RPMI8226 (cell line): ENCODE measurements at regions not wholly inside any gene's neighbourhood (a gene's known extent, or its start where the extent isn't known, plus 50 kb on each side); places are given as distances from the start of the nearest gene placed in this dataset.

Experiments used
- DNase-seq: peaks from one replicate; pipeline ENCODE4 v3.0.0-alpha.2; 2015

GRCh38 chr4:151922306-151922705 is 161.5 kb upstream of the GATB start:
- DNase-seq, result no peak

GRCh38 chr4:151921811-151922210 is 161.0 kb upstream of the GATB start:
- no peak for DNase-seq

- no peak for DNase-seq
Observed at GRCh38 chr4:151921386-151921785, 160.6 kb upstream of the GATB start.

- DNase-seq, result no peak
Observed at GRCh38 chr4:151917145-151917734, 156.4 kb upstream of the GATB start.

GRCh38 chr4:151912632-151913031 is 151.8 kb upstream of the GATB start:
- no peak for DNase-seq

- no peak for DNase-seq
Observed at GRCh38 chr4:151911970-151912369, 151.2 kb upstream of the GATB start.

GRCh38 chr4:151908734-151909497 is 148.1 kb upstream of the GATB start:
- DNase-seq, result no peak

GRCh38 chr4:151908201-151908600 is 147.4 kb upstream of the GATB start:
- no peak for DNase-seq

GRCh38 chr4:151906438-151906837 is 145.6 kb upstream of the GATB start:
- no peak for DNase-seq

GRCh38 chr4:151905197-151905596 is 144.4 kb upstream of the GATB start:
- DNase-seq, result no peak

GRCh38 chr4:151901631-151902030 is 140.8 kb upstream of the GATB start:
- DNase-seq, result no peak

- no peak for DNase-seq
Observed at GRCh38 chr4:151896880-151897279, 136.1 kb upstream of the GATB start.

GRCh38 chr4:151895671-151896070 is 134.9 kb upstream of the GATB start:
- DNase-seq, result no peak

GRCh38 chr4:151894246-151894645 is 133.4 kb upstream of the GATB start:
- no peak for DNase-seq

- no peak for DNase-seq
Observed at GRCh38 chr4:151888367-151888866, 127.6 kb upstream of the GATB start.

- DNase-seq, result no peak
Observed at GRCh38 chr4:151887816-151888180, 127.0 kb upstream of the GATB start.

GRCh38 chr4:151887031-151887815 is 126.4 kb upstream of the GATB start:
- DNase-seq, result no peak

- no peak for DNase-seq
Observed at GRCh38 chr4:151885123-151885522, 124.3 kb upstream of the GATB start.

GRCh38 chr4:151883747-151884146 is 122.9 kb upstream of the GATB start:
- no peak for DNase-seq

GRCh38 chr4:151882072-151882803 is 121.4 kb upstream of the GATB start:
- DNase-seq, result no peak

- DNase-seq, result no peak
Observed at GRCh38 chr4:151879705-151880445, 119.1 kb upstream of the GATB start.

- DNase-seq, result no peak
Observed at GRCh38 chr4:151876381-151876988, 115.7 kb upstream of the GATB start.
